IMR-90 (cell line): ENCODE measurements at regions not wholly inside any gene's neighbourhood (a gene's known extent, or its start where the extent isn't known, plus 50 kb on each side); places are given as distances from the start of the nearest gene placed in this dataset.

Experiments
- ATAC-seq: fragments of 200-7000 bp; cut with Tn5 transposase; 2 replicates; pipeline ENCODE4 v1.9.1; 2020; ENCODE audit warnings: low read depth, mild to moderate bottlenecking, moderate library complexity
- BruUV-seq: library from RNA; stranded (reverse); fragments of 400-500 nt; replicated peaks from 2 replicates; lab custom pipeline; 2021; lab: Mats Ljungman, UMichigan
- CTCF ChIA-PET: fragments of 300-600 bp; formaldehyde crosslinking; extraction: SDS; loops from one replicate; lab custom pipeline; 2021; ENCODE audit warnings: antibody characterized with exemption; lab: Yijun Ruan, JAX
- POLR2A ChIA-PET: fragments of 300-600 bp; sonication (Branson Sonifier 250); formaldehyde crosslinking; loops from one replicate; lab custom pipeline; 2022; ENCODE audit warnings: antibody characterized with exemption; ENCODE audit not compliant: unreplicated experiment; lab: Charles Lee
- DNase-seq: peaks from one replicate; pipeline ENCODE4 v3.0.0; 2013
- H2AFZ ChIP-seq: replicated peaks from 2 replicates; pipeline ENCODE3; 2013; ENCODE audit warnings: low read length, mild to moderate bottlenecking; ENCODE audit not compliant: poor library complexity
- H2AK5ac ChIP-seq: 2 replicates; pipeline ENCODE4 v1.6.1; 2013; ENCODE audit warnings: low read depth, low read length, inconsistent platforms
- H2AK9ac ChIP-seq: replicated peaks from 2 replicates; pipeline ENCODE3; 2013; ENCODE audit warnings: mild to moderate bottlenecking, low read depth, low read length, moderate library complexity; ENCODE audit not compliant: poor library complexity
- H2BK120ac ChIP-seq: 2 replicates; pipeline ENCODE4 v1.6.1; 2013; ENCODE audit warnings: low read depth, low read length, inconsistent platforms
- H2BK15ac ChIP-seq: 3 replicates; pipeline ENCODE4 v1.6.1; 2013; ENCODE audit warnings: low read depth, low read length, inconsistent platforms
- H2BK20ac ChIP-seq: 2 replicates; pipeline ENCODE4 v1.6.1; 2013; ENCODE audit warnings: low read depth, mild to moderate bottlenecking, inconsistent platforms, low read length, moderate library complexity
- H2BK5ac ChIP-seq: 2 replicates; pipeline ENCODE4 v1.6.1; 2013; ENCODE audit warnings: mild to moderate bottlenecking, low read depth, low read length, inconsistent platforms; ENCODE audit not compliant: poor library complexity, severe bottlenecking
- H3K14ac ChIP-seq: replicated peaks from 2 replicates; pipeline ENCODE4 v1.6.1; 2013; ENCODE audit warnings: low read depth, low read length, inconsistent platforms
- H3K18ac ChIP-seq: 2 replicates; pipeline ENCODE4 v1.6.1; 2013; ENCODE audit warnings: low read depth, low read length, control low read depth
- H3K23ac ChIP-seq: 2 replicates; pipeline ENCODE4 v1.6.1; 2013; ENCODE audit warnings: low read depth, low read length, inconsistent platforms
- H3K27ac ChIP-seq: 2 replicates; pipeline ENCODE4 v1.5.1; 2013; ENCODE audit warnings: mild to moderate bottlenecking, control low read depth, low read length; ENCODE audit not compliant: insufficient read depth
- H3K27me3 ChIP-seq: 2 replicates; pipeline ENCODE4 v1.6.1; 2013; ENCODE audit warnings: low read length; ENCODE audit not compliant: control insufficient read depth, insufficient read depth
- H3K36me3 ChIP-seq: 2 replicates; pipeline ENCODE4 v1.6.1; 2013; ENCODE audit warnings: low read length, mixed read lengths; ENCODE audit not compliant: control insufficient read depth, insufficient read depth
- H3K4ac ChIP-seq: 2 replicates; pipeline ENCODE4 v1.6.1; 2013; ENCODE audit warnings: low read depth, low read length, inconsistent platforms
- H3K4me1 ChIP-seq: 2 replicates; pipeline ENCODE4 v1.6.1; 2013; ENCODE audit warnings: low read length, mixed read lengths; ENCODE audit not compliant: control insufficient read depth, insufficient read depth
- H3K4me2 ChIP-seq: 2 replicates; pipeline ENCODE4 v1.6.1; 2013; ENCODE audit warnings: low read depth, mild to moderate bottlenecking, control low read depth, low read length, moderate library complexity
- H3K4me3 ChIP-seq: 2 replicates; pipeline ENCODE4 v1.5.1; 2013; ENCODE audit warnings: low read depth, mild to moderate bottlenecking, control low read depth, low read length, moderate library complexity; ENCODE audit not compliant: insufficient read depth
- H3K56ac ChIP-seq: 2 replicates; pipeline ENCODE4 v1.6.1; 2013; ENCODE audit warnings: low read length, inconsistent platforms; ENCODE audit not compliant: insufficient read depth; ENCODE audit errors: extremely low read depth
- H3K79me1 ChIP-seq, 2 experiments: 2 replicates each; pipeline ENCODE4 v1.6.1; 2013; ENCODE audit warnings: low read length in 2 of 2, inconsistent platforms in 1 of 2, low read depth in 1 of 2
- H3K9ac ChIP-seq: 2 replicates; pipeline ENCODE4 v1.6.1; 2013; ENCODE audit warnings: low read depth, low read length, control low read depth
- H3K9me1 ChIP-seq: 2 replicates; pipeline ENCODE4 v1.6.1; 2013; ENCODE audit warnings: low read length, inconsistent platforms; ENCODE audit not compliant: insufficient read depth
- H3K9me3 ChIP-seq: 2 replicates; pipeline ENCODE4 v1.6.1; 2013; ENCODE audit warnings: low read length; ENCODE audit not compliant: control insufficient read depth, insufficient read depth
- H4K20me1 ChIP-seq: 2 replicates; pipeline ENCODE4 v1.6.1; 2013; ENCODE audit warnings: low read length, inconsistent platforms; ENCODE audit not compliant: insufficient read depth
- H4K5ac ChIP-seq: 2 replicates; pipeline ENCODE4 v1.6.1; 2013; ENCODE audit warnings: mild to moderate bottlenecking, low read depth, low read length, control low read depth
- H4K8ac ChIP-seq, 2 experiments: 2 replicates each; pipeline ENCODE4 v1.6.1; 2013; ENCODE audit warnings: low read depth in 2 of 2, low read length in 2 of 2, control low read depth in 1 of 2, inconsistent platforms in 1 of 2
- H4K91ac ChIP-seq: 2 replicates; pipeline ENCODE4 v1.6.1; 2013; ENCODE audit warnings: low read depth, low read length, inconsistent platforms; ENCODE audit not compliant: insufficient read depth
- FOS ChIP-seq: fragments of 150-350 bp; IDR thresholded peaks from 2 replicates; pipeline ENCODE4 v1.6.1; 2016; ENCODE audit warnings: low read depth, low read length
- MXI1 ChIP-seq: IDR thresholded peaks from 2 replicates; pipeline ENCODE4 v1.6.1; 2012; ENCODE audit warnings: low read depth, mild to moderate bottlenecking, low read length, moderate library complexity, borderline replicate concordance
- RAD21 ChIP-seq: IDR thresholded peaks from 2 replicates; pipeline ENCODE4 v1.6.1; 2012; ENCODE audit warnings: low read length, improper control_type of control experiment
- RCOR1 ChIP-seq: IDR thresholded peaks from 2 replicates; pipeline ENCODE4 v1.6.1; 2012; ENCODE audit warnings: mild to moderate bottlenecking, low read length, improper control_type of control experiment; ENCODE audit not compliant: insufficient replicate concordance
- SMC3 ChIP-seq: fragments of 150-350 bp; IDR thresholded peaks from 2 replicates; pipeline ENCODE4 v1.6.1; 2016; ENCODE audit warnings: low read depth, mild to moderate bottlenecking, antibody characterized with exemption, low read length, moderate library complexity
- WGBS, 2 experiments: methylation state at CpG; one replicate each; pipeline versions ENCODE4 v1.1.5 to v1.1.7; 2013; ENCODE audit warnings: missing lambda C conversion rate in 2 of 2; ENCODE audit not compliant: insufficient read length in 1 of 2; ENCODE audit errors: extremely low coverage in 2 of 2; 5-methylcytosine and 5-hydroxymethylcytosine counted together
- dilution Hi-C: fragments of 300-500 bp; cut with HindIII; formaldehyde crosslinking; loops from one replicate; pipeline ENCODE4 v1.14.3; 2018; ENCODE audit warnings: low sequenced_read_pairs; ENCODE audit not compliant: unreplicated experiment
- in situ Hi-C: fragments of 300-500 bp; cut with MboI; formaldehyde crosslinking; loops from 3 replicates; pipeline ENCODE4 v1.14.3; 2019; ENCODE audit warnings: low sequenced_read_pairs, inconsistent platforms, mixed read lengths
- intact Hi-C: fragments of 100-400 bp; cut with micrococcal nuclease; formaldehyde crosslinking; loops from 2 replicates; pipeline ENCODE4 v1.10.0; 2022
- TF ChIP-seq, protein P1 (sequence below): conservative IDR thresholded peaks from 2 replicates; pipeline ENCODE4 v1.5.1; 2012; ENCODE audit warnings: mild to moderate bottlenecking, low read depth, low read length, improper control_type of control experiment

DNA sequence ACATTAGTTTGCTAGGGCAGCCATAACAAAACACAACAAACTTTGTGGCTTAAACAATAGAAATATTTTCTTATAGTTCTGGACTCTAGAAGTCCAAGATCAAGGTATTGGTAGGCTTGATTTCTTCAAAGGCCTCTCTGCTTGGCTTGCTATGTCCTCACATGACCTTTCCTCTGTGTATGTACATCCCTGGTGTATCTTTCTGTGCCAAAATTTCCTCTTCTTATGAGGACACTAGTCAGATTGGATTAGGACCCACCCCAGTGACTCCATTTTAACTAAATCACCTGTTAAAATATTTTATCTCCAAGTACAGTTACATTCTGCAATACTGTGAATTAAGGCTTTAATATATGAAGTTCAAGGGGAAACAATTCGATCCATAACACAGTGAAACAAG lies 168.9 kb upstream of the CCNH start:
- no TSS peak for BruUV-seq
- ChIA-PET POLR2A (no interaction called here), CTCF (no interaction called here)
- Histone ChIP-seq H3K27ac (no peak overlapping the region), H3K14ac (no peak overlapping the region), H2BK5ac (no peak overlapping the region), H3K79me1 (no peaks in the 10 kb centered on the region), H2AFZ (no peak overlapping the region), H4K20me1 (no peaks in the 10 kb centered on the region), H3K9me3 (no peaks in the 10 kb centered on the region), H3K4me2 (no peak overlapping the region), H3K4me1 (no peaks in the 10 kb centered on the region), H2BK120ac (no peak overlapping the region), H4K5ac (no peak overlapping the region), H2BK20ac (no peak overlapping the region), H3K56ac (no peak overlapping the region), H3K4me3 (no peak overlapping the region), H3K36me3 (no peaks in the 10 kb centered on the region), H2BK15ac (no peak overlapping the region), H3K9ac (no peak overlapping the region), H3K4ac (no peak overlapping the region), H3K23ac (no peak overlapping the region), H4K91ac (no peak overlapping the region), H3K18ac (no peak overlapping the region), H3K27me3 (no peaks in the 10 kb centered on the region), H2AK5ac (no peak overlapping the region), H4K8ac (no peak overlapping the region), H2AK9ac (no peak overlapping the region), H3K9me1 (no peaks in the 10 kb centered on the region)
- intact Hi-C loops (no loop called here), in situ Hi-C loops (no loop called here), dilution Hi-C loops (no loop called here)
- no peak for ATAC-seq
- WGBS, 2 experiments: no CpG with 5 or more reads among the region's 1 CpG
- TF ChIP-seq RAD21 (no peak), SMC3 (no peak), MXI1 (no peak), RCOR1 (no peak), FOS (no peak)
- TF ChIP-seq, protein P1, sequence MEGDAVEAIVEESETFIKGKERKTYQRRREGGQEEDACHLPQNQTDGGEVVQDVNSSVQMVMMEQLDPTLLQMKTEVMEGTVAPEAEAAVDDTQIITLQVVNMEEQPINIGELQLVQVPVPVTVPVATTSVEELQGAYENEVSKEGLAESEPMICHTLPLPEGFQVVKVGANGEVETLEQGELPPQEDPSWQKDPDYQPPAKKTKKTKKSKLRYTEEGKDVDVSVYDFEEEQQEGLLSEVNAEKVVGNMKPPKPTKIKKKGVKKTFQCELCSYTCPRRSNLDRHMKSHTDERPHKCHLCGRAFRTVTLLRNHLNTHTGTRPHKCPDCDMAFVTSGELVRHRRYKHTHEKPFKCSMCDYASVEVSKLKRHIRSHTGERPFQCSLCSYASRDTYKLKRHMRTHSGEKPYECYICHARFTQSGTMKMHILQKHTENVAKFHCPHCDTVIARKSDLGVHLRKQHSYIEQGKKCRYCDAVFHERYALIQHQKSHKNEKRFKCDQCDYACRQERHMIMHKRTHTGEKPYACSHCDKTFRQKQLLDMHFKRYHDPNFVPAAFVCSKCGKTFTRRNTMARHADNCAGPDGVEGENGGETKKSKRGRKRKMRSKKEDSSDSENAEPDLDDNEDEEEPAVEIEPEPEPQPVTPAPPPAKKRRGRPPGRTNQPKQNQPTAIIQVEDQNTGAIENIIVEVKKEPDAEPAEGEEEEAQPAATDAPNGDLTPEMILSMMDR: no peak
- DNase-seq: no peak
